ENCODE measurements at regions not wholly inside any gene's neighbourhood (a gene's known extent, or its start where the extent isn't known, plus 50 kb on each side); places are given as distances from the start of the nearest gene placed in this dataset.

- no peaks in the 10 kb centered on the region for H3K36me3 ChIP-seq (ENCODE audit: control insufficient read depth in 2 of 2, extremely low read depth in 1 of 2, insufficient read depth in 1 of 2, low read length in 1 of 2)
- no peak overlapping the region for H3K4me3 ChIP-seq (ENCODE audit: control insufficient read depth in 1 of 2, extremely low read depth in 1 of 2, low read length in 1 of 2)
- Mint-ChIP-seq H3K36me3 (no peaks in the 10 kb centered on the region), H3K4me1 (peaks cover 0 to 2% (median 1%) of the 10 kb centered on the region in 3 donors), H3K27me3 (peaks cover 4 to 8% of the 10 kb centered on the region in 2 donors), H3K4me3 (no peak overlapping the region), H3K9me3 (no peaks in the 10 kb centered on the region), H3K27ac (no peak overlapping the region)
- POLR2A ChIA-PET = no interaction called here
- WGBS (ENCODE audit: insufficient coverage) = 82% methylated on average over 3 of the region's 3 CpGs
- no peaks in the 10 kb centered on the region for H3K9me3 ChIP-seq
- peaks cover 0 to 5% of the 10 kb centered on the region in 2 experiments for H3K27me3 ChIP-seq (replicated peaks in 1 of 2; ENCODE audit: control insufficient read depth in 2 of 2, extremely low read depth in 1 of 2, insufficient read depth in 2 of 2, low read length in 1 of 2)
- no peaks in the 10 kb centered on the region for H3K4me1 ChIP-seq (ENCODE audit: control insufficient read depth in 1 of 2, extremely low read depth in 1 of 2, insufficient read depth in 2 of 2, low read length in 2 of 2)
- CTCF ChIA-PET = no interaction called here
- no peak overlapping the region for H3K27ac ChIP-seq (ENCODE audit: low read length)
- no peak for ATAC-seq (replicated peaks in 1 of 4)
- DNase-seq = no peak
Measured at GRCh38 chr2:196409376-196409775, 230.1 kb upstream of the CCDC150 start.

- Histone ChIP-seq H3K36me3 (ENCODE audit: control insufficient read depth in 2 of 2, extremely low read depth in 1 of 2, insufficient read depth in 1 of 2, low read length in 1 of 2) (no peaks in the 10 kb centered on the region), H3K4me1 (ENCODE audit: control insufficient read depth in 1 of 2, extremely low read depth in 1 of 2, insufficient read depth in 2 of 2, low read length in 2 of 2) (no peaks in the 10 kb centered on the region), H3K27ac (ENCODE audit: low read length) (no peak overlapping the region), H3K27me3 (replicated peaks in 1 of 2; ENCODE audit: control insufficient read depth in 2 of 2, extremely low read depth in 1 of 2, insufficient read depth in 2 of 2, low read length in 1 of 2) (peaks cover 0 to 5% of the 10 kb centered on the region in 2 experiments), H3K4me3 (ENCODE audit: control insufficient read depth in 1 of 2, extremely low read depth in 1 of 2, low read length in 1 of 2) (no peak overlapping the region), H3K9me3 (no peaks in the 10 kb centered on the region)
- Mint-ChIP-seq H3K27ac (no peak overlapping the region), H3K36me3 (no peaks in the 10 kb centered on the region), H3K9me3 (no peaks in the 10 kb centered on the region), H3K4me1 (peaks cover 2 to 8% (median 8%) of the 10 kb centered on the region in 3 donors), H3K4me3 (no peak overlapping the region), H3K27me3 (peaks cover 4 to 8% of the 10 kb centered on the region in 2 donors)
- CTCF ChIA-PET = no interaction called here
- POLR2A ChIA-PET = no interaction called here
- no peak for ATAC-seq (replicated peaks in 1 of 4)
- WGBS (ENCODE audit: insufficient coverage) = 100% methylated on average over 1 of the region's 1 CpG
- DNase-seq = no peak
Measured at GRCh38 chr2:196410008-196410407, 229.5 kb upstream of the CCDC150 start.

DNA sequence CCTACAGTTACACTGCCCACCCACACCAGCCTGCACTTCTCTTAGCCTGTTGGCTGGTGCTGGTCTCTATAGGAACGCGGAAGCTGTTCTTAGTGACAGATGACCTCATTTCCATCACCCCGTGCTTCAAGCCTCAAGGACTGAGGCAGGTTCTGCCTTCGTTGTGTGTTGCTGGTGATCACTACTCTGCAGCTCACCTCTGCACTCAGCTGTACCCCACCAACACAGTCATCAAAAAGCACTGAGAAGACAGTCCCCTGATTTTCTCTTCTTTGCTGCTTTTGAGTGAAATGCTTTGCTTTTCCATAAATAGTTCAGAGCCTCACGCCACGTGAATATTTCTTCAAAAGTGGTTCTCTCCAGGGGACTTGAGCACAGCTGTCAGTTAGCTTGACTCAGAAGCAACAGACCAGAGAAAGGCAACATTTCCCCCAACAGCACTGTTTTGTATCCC, 225.7 kb upstream of the CCDC150 start:
- ChIA-PET POLR2A (no interaction called here), CTCF (interaction anchor here in 1 of 2 donors (0.6 kb wide), 1 partner anchor 899 kb away, joined by 7 read pairs; no protein-coding TSS in a partner anchor)
- DNase-seq (no peak), ATAC-seq (replicated peaks in 1 of 4) (no peak)
- H3K4me3 Mint-ChIP-seq = no peak overlapping the region
- Histone ChIP-seq H3K36me3 (ENCODE audit: control insufficient read depth in 2 of 2, extremely low read depth in 1 of 2, insufficient read depth in 1 of 2, low read length in 1 of 2) (no peaks in the 10 kb centered on the region), H3K27ac (ENCODE audit: low read length) (no peak overlapping the region), H3K4me1 (ENCODE audit: control insufficient read depth in 1 of 2, extremely low read depth in 1 of 2, insufficient read depth in 2 of 2, low read length in 2 of 2) (no peaks in the 10 kb centered on the region), H3K27me3 (replicated peaks in 1 of 2; ENCODE audit: control insufficient read depth in 2 of 2, extremely low read depth in 1 of 2, insufficient read depth in 2 of 2, low read length in 1 of 2) (peaks cover 0 to 2% of the 10 kb centered on the region in 2 experiments), H3K9me3 (no peaks in the 10 kb centered on the region), H3K4me3 (ENCODE audit: control insufficient read depth in 1 of 2, extremely low read depth in 1 of 2, low read length in 1 of 2) (no peak overlapping the region)
- H3K27ac Mint-ChIP-seq = no peak overlapping the region
- no peaks in the 10 kb centered on the region for H3K9me3 Mint-ChIP-seq
- WGBS (ENCODE audit: insufficient coverage) = 76% methylated on average over 6 of the region's 6 CpGs
- peaks cover 6 to 11% of the 10 kb centered on the region in 2 donors for H3K27me3 Mint-ChIP-seq
- H3K36me3 Mint-ChIP-seq = no peaks in the 10 kb centered on the region
- peaks cover 9 to 17% (median 16%) of the 10 kb centered on the region in 3 donors for H3K4me1 Mint-ChIP-seq

GRCh38 chr2:196415384-196415783, 224.1 kb upstream of the CCDC150 start:
- H3K4me1 ChIP-seq (ENCODE audit: control insufficient read depth in 1 of 2, extremely low read depth in 1 of 2, insufficient read depth in 2 of 2, low read length in 2 of 2) = no peaks in the 10 kb centered on the region
- no peak overlapping the region for H3K4me3 ChIP-seq (ENCODE audit: control insufficient read depth in 1 of 2, extremely low read depth in 1 of 2, low read length in 1 of 2)
- H3K9me3 ChIP-seq = no peaks in the 10 kb centered on the region
- H3K27me3 Mint-ChIP-seq = peaks cover 3 to 11% of the 10 kb centered on the region in 2 donors
- no peaks in the 10 kb centered on the region for H3K9me3 Mint-ChIP-seq
- 14% methylated on average over 4 of the region's 5 CpGs for WGBS (ENCODE audit: insufficient coverage)
- ATAC-seq (replicated peaks in 1 of 4) (peak in 3 of 4 experiments; percentile 61 to 84 (median 71)), DNase-seq (peak in 3 of 35 experiments; percentile 0 to 25 (median 4))
- H3K27ac Mint-ChIP-seq = peak overlapping the region in 1 of 2 donors; percentile 50
- H3K4me3 Mint-ChIP-seq = peak overlapping the region; percentile 58 to 70 (median 65)
- H3K36me3 Mint-ChIP-seq = no peaks in the 10 kb centered on the region
- CTCF ChIA-PET = interaction anchor here (0.6 to 1.0 kb wide), 2 partner anchors 38 to 198 kb away, joined by 3 to 10 read pairs; no protein-coding TSS in a partner anchor
- peaks cover 0 to 2% of the 10 kb centered on the region in 2 experiments for H3K27me3 ChIP-seq (replicated peaks in 1 of 2; ENCODE audit: control insufficient read depth in 2 of 2, extremely low read depth in 1 of 2, insufficient read depth in 2 of 2, low read length in 1 of 2)
- peaks cover 9 to 17% (median 16%) of the 10 kb centered on the region in 3 donors for H3K4me1 Mint-ChIP-seq
- no peaks in the 10 kb centered on the region for H3K36me3 ChIP-seq (ENCODE audit: control insufficient read depth in 2 of 2, extremely low read depth in 1 of 2, insufficient read depth in 1 of 2, low read length in 1 of 2)
- H3K27ac ChIP-seq (ENCODE audit: low read length) = no peak overlapping the region
- POLR2A ChIA-PET = interaction anchor here in 1 of 2 donors (0.6 kb wide), 1 partner anchor 507 kb away, joined by 6 read pairs; no protein-coding TSS in a partner anchor

GRCh38 chr2:196420143-196420542, 219.4 kb upstream of the CCDC150 start:
- H3K4me3 ChIP-seq (ENCODE audit: control insufficient read depth in 1 of 2, extremely low read depth in 1 of 2, low read length in 1 of 2) = no peak overlapping the region
- Mint-ChIP-seq H3K4me3 (no peak overlapping the region), H3K9me3 (no peaks in the 10 kb centered on the region), H3K36me3 (no peaks in the 10 kb centered on the region), H3K27me3 (peaks cover 8 to 10% of the 10 kb centered on the region in 2 donors), H3K4me1 (peaks cover 6 to 8% (median 6%) of the 10 kb centered on the region in 3 donors), H3K27ac (no peak overlapping the region)
- no peaks in the 10 kb centered on the region for H3K27me3 ChIP-seq (replicated peaks in 1 of 2; ENCODE audit: control insufficient read depth in 2 of 2, extremely low read depth in 1 of 2, insufficient read depth in 2 of 2, low read length in 1 of 2)
- ATAC-seq (replicated peaks in 1 of 4) (no peak), DNase-seq (no peak)
- no CpG with 5 or more reads among the region's 3 CpGs for WGBS (ENCODE audit: insufficient coverage)
- no peak overlapping the region for H3K27ac ChIP-seq (ENCODE audit: low read length)
- H3K9me3 ChIP-seq = no peaks in the 10 kb centered on the region
- H3K36me3 ChIP-seq (ENCODE audit: control insufficient read depth in 2 of 2, extremely low read depth in 1 of 2, insufficient read depth in 1 of 2, low read length in 1 of 2) = no peaks in the 10 kb centered on the region
- H3K4me1 ChIP-seq (ENCODE audit: control insufficient read depth in 1 of 2, extremely low read depth in 1 of 2, insufficient read depth in 2 of 2, low read length in 2 of 2) = no peaks in the 10 kb centered on the region
- ChIA-PET POLR2A (no interaction called here), CTCF (interaction anchor here in 1 of 2 donors (0.5 kb wide), 1 partner anchor 307 kb away, joined by 4 read pairs; no protein-coding TSS in a partner anchor)

- WGBS (ENCODE audit: insufficient coverage) = 89% methylated on average over 3 of the region's 3 CpGs
- Histone ChIP-seq H3K4me3 (ENCODE audit: control insufficient read depth in 1 of 2, extremely low read depth in 1 of 2, low read length in 1 of 2) (no peak overlapping the region), H3K9me3 (no peaks in the 10 kb centered on the region), H3K27ac (ENCODE audit: low read length) (no peak overlapping the region), H3K36me3 (ENCODE audit: control insufficient read depth in 2 of 2, extremely low read depth in 1 of 2, insufficient read depth in 1 of 2, low read length in 1 of 2) (no peaks in the 10 kb centered on the region), H3K27me3 (replicated peaks in 1 of 2; ENCODE audit: control insufficient read depth in 2 of 2, extremely low read depth in 1 of 2, insufficient read depth in 2 of 2, low read length in 1 of 2) (no peaks in the 10 kb centered on the region), H3K4me1 (ENCODE audit: control insufficient read depth in 1 of 2, extremely low read depth in 1 of 2, insufficient read depth in 2 of 2, low read length in 2 of 2) (no peaks in the 10 kb centered on the region)
- Mint-ChIP-seq H3K27ac (no peak overlapping the region), H3K9me3 (no peaks in the 10 kb centered on the region), H3K27me3 (peaks cover 3 to 13% of the 10 kb centered on the region in 2 donors), H3K4me3 (no peak overlapping the region), H3K36me3 (no peaks in the 10 kb centered on the region), H3K4me1 (no peaks in the 10 kb centered on the region)
- no peak for ATAC-seq (replicated peaks in 1 of 4)
- ChIA-PET CTCF (interaction anchor here (0.5 to 0.7 kb wide), 3 partner anchors 83 to 962 kb away, joined by 3 to 4 read pairs (median 3); no protein-coding TSS in a partner anchor), POLR2A (interaction anchor here (0.6 to 0.9 kb wide), 2 partner anchors 197 to 1339 kb away, joined by 3 read pairs; no protein-coding TSS in a partner anchor)
- DNase-seq = no peak
Measured at GRCh38 chr2:196421880-196422279, 217.6 kb upstream of the CCDC150 start.
